Heart left ventricle (tissue), 16 donors: ENCODE measurements at regions not wholly inside any gene's neighbourhood (a gene's known extent, or its start where the extent isn't known, plus 50 kb on each side); places are given as distances from the start of the nearest gene placed in this dataset.

Source experiments
- ATAC-seq, 4 donors: fragments of 200-7000 bp; cut with Tn5 transposase; one replicate each; pipeline ENCODE4 v1.9.1; 2020 to 2022; ENCODE audit warnings: moderate library complexity in 4 of 4, mild to moderate bottlenecking in 3 of 4, moderate number of reproducible peaks in 1 of 4
- DNase-seq, 5 donors: peaks; one replicate each; pipeline ENCODE4 v3.0.0-alpha.2; 2020
- H3K27ac ChIP-seq, 12 donors: fragments of 200-600 bp; sonication (generic) in 4 of 12; one replicate each; pipeline versions ENCODE4 v1.5.0 to v1.8.0; 2016 to 2022; ENCODE audit warnings: mild to moderate bottlenecking in 2 of 12
- H3K27me3 ChIP-seq, 9 donors: fragments of 200-600 bp; sonication (generic) in 2 of 9; one replicate each; pipeline versions ENCODE4 v1.5.1 to v1.8.0; 2016 to 2022; ENCODE audit warnings: mild to moderate bottlenecking in 3 of 9
- H3K36me3 ChIP-seq, 9 donors: fragments of 200-600 bp; sonication (generic) in 2 of 9; one replicate each; pipeline versions ENCODE4 v1.5.0 to v1.8.0; 2018 to 2022; ENCODE audit warnings: mild to moderate bottlenecking in 2 of 9
- H3K4me1 ChIP-seq, 12 donors: fragments of 200-600 bp; sonication (generic) in 4 of 12; one replicate each; pipeline versions ENCODE4 v1.5.0 to v1.8.0; 2016 to 2022; ENCODE audit warnings: mild to moderate bottlenecking in 3 of 12
- H3K4me3 ChIP-seq, 12 donors: fragments of 200-600 bp; sonication (generic) in 4 of 12; one replicate each; pipeline versions ENCODE4 v1.5.0 to v1.8.0; 2017 to 2022; ENCODE audit warnings: mild to moderate bottlenecking in 9 of 12, moderate library complexity in 4 of 12
- H3K9me3 ChIP-seq, 12 donors: fragments of 200-600 bp; sonication (generic) in 4 of 12; one replicate each; pipeline versions ENCODE4 v1.5.0 to v1.8.0; 2016 to 2022; ENCODE audit warnings: mild to moderate bottlenecking in 1 of 12
- CTCF ChIP-seq, 12 donors: fragments of 200-600 bp; sonication (generic) in 4 of 12; IDR thresholded peaks; one replicate each; pipeline versions ENCODE4 v1.5.0 to v1.8.0; 2018 to 2022; ENCODE audit warnings: antibody characterized with exemption in 12 of 12, mild to moderate bottlenecking in 5 of 12
- POLR2A ChIP-seq, 2 donors: fragments of 450-650 bp; IDR thresholded peaks; one replicate each; pipeline ENCODE4 v1.6.1; 2017; ENCODE audit warnings: antibody characterized with exemption in 2 of 2, mild to moderate bottlenecking in 2 of 2, moderate library complexity in 2 of 2
- WGBS, 4 donors: extraction: QIAGEN DNeasy Blood & Tissue Kit in 2 of 4; methylation state at CpG; one replicate each; pipeline versions ENCODE4 v1.1.5 to v1.1.7; 2013 to 2018; 5-methylcytosine and 5-hydroxymethylcytosine counted together
- intact Hi-C, 10 donors: fragments of 100-400 bp; cut with DNase I; formaldehyde crosslinking; loops; one replicate each; pipeline versions ENCODE4 v1.11.1 to v1.14.2; 2022
- donor health status: ischemic (EF 13 %, LVEDD 7.1; RV severe dilation, severe dysfunction).
- donor health status: healthy with polysubstance abuse.
- donor health status: DM: no; HTN: yes; CAD: no.
- donor health status: DM: no; HTN: no; CAD: no.
- donor health status: ischemic (EF 25% LVEDD 6.9; RV normal size, moderate dysfunction).
- donor health status: ischemic (EF 25% LVEDD 5.7; RV mildly dilated, moderate dysfunction).
- donor health status: healthy.
- donor health status: DM: yes; HTN: yes; CAD: no.
- donor health status: ischemic (EF 35%, LVEDD 5.7; RV mildly dilated, moderate dysfunction).
- donor health status: nonischemic (EF 11% LVEDD 7.7; RV severe dilation, severe dysfunction).
- donor health status: DM: yes; HTN: yes; CAD: no.
- donor health status: PGD.
- donor health status: ischemic (EF 29% LVEDD 5.4; RV normal size, mild dysfunction).
- donor health status: nonischemic (EF 23%, LVEDD 6.1; RV moderate dilation, normal function).

GRCh38 chr18:67961701-67962440, 445.4 kb upstream of the DSEL start:
- no peak overlapping the region for H3K27ac ChIP-seq
- no peak for TF ChIP-seq CTCF (IDR thresholded peaks at IDR 0.05)
- TF ChIP-seq POLR2A (IDR thresholded peaks at IDR 0.05): no peak
- DNase-seq (no peak), ATAC-seq (no peak)
- no peaks in the 10 kb centered on the region for H3K36me3 ChIP-seq
- intact Hi-C loops: no loop called here
- 83 to 90% (median 87%) methylated on average over 7 of the region's 7 CpGs for WGBS, 4 donors
- no peak overlapping the region for H3K4me3 ChIP-seq
- no peaks in the 10 kb centered on the region for H3K27me3 ChIP-seq
- H3K9me3 ChIP-seq: no peaks in the 10 kb centered on the region
- H3K4me1 ChIP-seq: no peaks in the 10 kb centered on the region

DNA sequence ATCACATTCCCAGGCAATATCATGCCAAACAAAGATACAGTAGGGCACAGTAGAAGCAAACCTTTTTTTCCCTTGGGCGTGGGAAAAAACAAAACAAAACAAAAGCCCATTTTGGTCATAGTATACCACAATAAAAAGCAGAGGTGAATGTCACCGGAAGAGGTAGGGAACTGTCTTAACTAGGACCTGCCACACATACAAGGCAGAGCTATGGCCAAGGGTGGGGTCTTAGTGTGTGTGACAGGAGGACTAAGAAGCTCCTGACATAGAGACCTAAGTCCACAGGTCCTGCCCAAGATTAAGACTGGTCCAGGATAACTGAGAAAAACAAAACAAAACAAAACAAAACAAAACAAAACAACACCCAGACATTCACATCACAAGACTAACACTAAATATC, 441.2 kb upstream of the DSEL start:
- H3K27me3 ChIP-seq: peaks cover 0 to 4% (median 0%) of the 10 kb centered on the region in 9 donors
- no peaks in the 10 kb centered on the region for H3K36me3 ChIP-seq
- H3K9me3 ChIP-seq: no peaks in the 10 kb centered on the region
- no peak for TF ChIP-seq CTCF (IDR thresholded peaks at IDR 0.05)
- TF ChIP-seq POLR2A (IDR thresholded peaks at IDR 0.05): no peak
- H3K4me1 ChIP-seq: no peaks in the 10 kb centered on the region
- H3K27ac ChIP-seq: no peak overlapping the region
- WGBS, 4 donors: 74 to 86% (median 81%) methylated on average over 2 of the region's 2 CpGs
- intact Hi-C loops: no loop called here
- H3K4me3 ChIP-seq: no peak overlapping the region
- ATAC-seq (no peak), DNase-seq (no peak)

GRCh38 chr18:67954594-67954993, 438.1 kb upstream of the DSEL start:
- Histone ChIP-seq H3K4me3 (no peak overlapping the region), H3K27ac (no peak overlapping the region), H3K27me3 (peaks cover 0 to 4% (median 0%) of the 10 kb centered on the region in 9 donors), H3K36me3 (no peaks in the 10 kb centered on the region), H3K9me3 (no peaks in the 10 kb centered on the region), H3K4me1 (no peaks in the 10 kb centered on the region)
- ATAC-seq (no peak), DNase-seq (no peak)
- 22 to 36% (median 28%) methylated on average over 3 of the region's 3 CpGs for WGBS, 4 donors
- TF ChIP-seq CTCF (IDR thresholded peaks at IDR 0.05) (no peak), POLR2A (IDR thresholded peaks at IDR 0.05) (no peak)
- intact Hi-C loops: no loop called here

- TF ChIP-seq CTCF (IDR thresholded peaks at IDR 0.05) (no peak), POLR2A (IDR thresholded peaks at IDR 0.05) (no peak)
- peaks cover 0 to 4% (median 0%) of the 10 kb centered on the region in 9 donors for H3K27me3 ChIP-seq
- no peaks in the 10 kb centered on the region for H3K4me1 ChIP-seq
- H3K4me3 ChIP-seq: no peak overlapping the region
- intact Hi-C loops: no loop called here
- H3K36me3 ChIP-seq: no peaks in the 10 kb centered on the region
- no peak for DNase-seq
- no peaks in the 10 kb centered on the region for H3K9me3 ChIP-seq
- H3K27ac ChIP-seq: no peak overlapping the region
- ATAC-seq: no peak
- WGBS, 4 donors: 71 to 79% (median 76%) methylated on average over 7 of the region's 7 CpGs
Observed at GRCh38 chr18:67951137-67951536, 434.6 kb upstream of the DSEL start.
